NCI-H748 (cell line): ENCODE measurements at regions not wholly inside any gene's neighbourhood (a gene's known extent, or its start where the extent isn't known, plus 50 kb on each side); places are given as distances from the start of the nearest gene placed in this dataset.

ENCODE experiments used
- DNase-seq: peaks from one replicate; lab custom pipeline; 2025; ENCODE audit not compliant: unreplicated experiment; lab: John Stamatoyannopoulos, UW

- DNase-seq = no peak
Measured at GRCh38 chr13:99827011-99827772, 144.4 kb downstream of the ZIC5 start.

DNA sequence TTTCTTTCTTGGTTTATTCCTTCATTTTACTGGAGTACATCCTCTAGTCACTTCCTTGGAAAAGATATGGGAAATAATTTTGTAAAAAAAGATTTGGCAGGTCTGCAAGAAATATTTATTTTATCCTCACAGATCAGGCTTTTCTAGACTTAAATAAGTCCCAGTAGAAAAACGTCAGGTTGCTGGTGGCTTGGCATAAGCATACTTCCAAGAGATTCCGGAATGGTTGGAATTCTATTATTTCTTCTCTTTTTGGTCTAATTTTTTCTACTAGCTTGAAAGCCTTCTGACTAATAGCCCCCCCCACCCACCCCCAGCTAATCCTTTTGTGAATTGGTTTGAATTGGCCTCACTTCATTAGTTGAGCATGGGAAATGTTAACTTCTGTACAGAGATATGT lies 147.6 kb downstream of the ZIC5 start:
- DNase-seq = no peak

DNA sequence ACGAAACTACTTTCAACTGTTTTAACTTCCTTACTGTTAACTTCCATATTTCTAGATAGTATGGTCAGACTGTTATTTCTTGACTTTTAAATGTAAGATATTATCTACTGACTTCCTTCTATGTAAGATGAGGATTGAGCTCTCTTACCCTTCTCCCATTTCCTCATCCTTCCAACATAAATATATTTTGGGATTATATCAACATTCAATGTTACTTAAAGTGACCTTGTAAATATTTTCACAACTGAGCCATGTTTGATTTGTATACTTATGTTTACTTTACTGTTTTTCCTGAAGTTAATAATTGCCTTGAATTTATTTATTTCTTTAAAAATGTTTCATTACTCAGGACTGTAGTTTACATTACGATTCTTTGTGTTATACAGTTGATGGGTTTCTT lies 148.7 kb downstream of the ZIC5 start:
- no peak for DNase-seq

- DNase-seq = no peak
Measured at GRCh38 chr13:99821741-99822140, 149.8 kb downstream of the ZIC5 start.

GRCh38 chr13:99819967-99820366 lies 151.6 kb downstream of the ZIC5 start:
- no peak for DNase-seq

GRCh38 chr13:99816321-99816720 lies 155.2 kb downstream of the ZIC5 start:
- no peak for DNase-seq

DNA sequence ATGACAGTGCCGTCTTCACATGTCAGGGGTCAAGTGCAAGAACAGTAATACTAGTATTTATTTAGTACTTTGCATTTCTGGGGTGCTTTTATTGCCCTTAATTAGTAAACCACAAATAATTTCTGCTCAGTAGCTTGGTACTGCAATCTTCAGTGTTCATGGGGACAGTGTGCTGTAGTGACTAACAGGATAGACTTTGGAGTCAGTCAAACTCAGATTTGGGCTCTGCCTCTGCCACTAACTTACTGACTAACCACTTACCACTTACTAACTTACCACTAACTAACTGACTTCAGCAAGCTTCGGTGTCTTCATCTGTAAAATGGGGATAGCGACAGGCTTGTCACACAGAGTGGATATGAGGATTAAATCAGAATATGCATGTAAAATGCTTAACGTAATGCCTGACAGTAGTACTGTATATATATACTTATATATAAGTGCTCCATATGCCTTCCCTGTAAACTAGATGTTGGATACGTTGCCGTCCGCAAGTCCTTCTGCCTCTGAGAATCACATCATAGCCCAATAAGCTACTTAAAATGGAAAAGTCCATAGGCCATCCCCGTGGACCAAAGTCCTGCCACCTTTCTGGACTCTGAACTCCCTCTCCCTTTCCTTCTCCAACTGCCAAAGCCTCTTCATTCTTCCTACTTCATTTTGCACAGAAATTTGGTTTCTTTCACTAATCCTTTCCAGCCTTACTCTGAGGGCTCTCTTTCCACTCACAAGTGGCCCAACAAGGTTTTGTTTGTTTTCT lies 158.1 kb downstream of the ZIC5 start:
- no peak for DNase-seq

DNA sequence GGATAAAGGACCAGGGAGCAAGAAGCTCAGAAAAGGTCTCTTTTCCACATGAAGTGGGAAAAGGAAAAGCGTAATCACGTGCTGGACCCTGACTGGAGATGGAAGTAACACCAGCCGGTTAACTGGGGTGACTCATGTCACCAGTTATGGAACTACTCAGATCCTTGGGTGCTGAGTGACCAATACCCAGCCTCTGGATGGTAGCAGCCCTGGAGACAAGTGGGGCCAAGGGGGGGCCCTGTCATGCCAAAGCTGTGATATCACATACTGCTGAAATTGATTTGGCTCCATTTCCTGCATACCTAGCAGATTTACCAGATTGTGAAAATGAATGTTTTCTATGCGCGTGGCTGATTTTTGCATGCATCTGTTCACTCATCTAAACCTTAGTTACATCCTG lies 158.9 kb downstream of the ZIC5 start:
- DNase-seq = no peak

- no peak for DNase-seq
Measured at GRCh38 chr13:99811067-99811700, 160.4 kb downstream of the ZIC5 start.

DNA sequence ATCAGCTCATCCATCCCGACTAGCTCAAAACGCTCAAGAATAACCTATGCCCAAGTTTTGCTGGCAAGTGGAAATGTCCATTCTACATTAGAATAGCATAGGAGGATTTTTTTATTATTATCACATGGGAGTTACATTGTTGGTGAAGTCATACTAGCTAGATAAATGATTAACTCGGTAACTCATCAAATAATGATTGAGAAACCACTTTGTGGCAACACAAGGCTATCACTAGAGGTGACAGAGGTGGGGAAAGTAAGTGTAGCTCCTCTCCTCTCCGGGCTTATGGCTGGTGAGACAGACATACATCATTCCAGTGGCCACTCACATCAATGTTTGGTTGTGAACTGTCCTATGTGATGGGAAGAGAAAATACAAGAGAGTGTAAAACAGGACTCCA lies 161.6 kb downstream of the ZIC5 start:
- no peak for DNase-seq

GRCh38 chr13:99809496-99809895 lies 162.1 kb downstream of the ZIC5 start:
- DNase-seq = peak; percentile 46

DNA sequence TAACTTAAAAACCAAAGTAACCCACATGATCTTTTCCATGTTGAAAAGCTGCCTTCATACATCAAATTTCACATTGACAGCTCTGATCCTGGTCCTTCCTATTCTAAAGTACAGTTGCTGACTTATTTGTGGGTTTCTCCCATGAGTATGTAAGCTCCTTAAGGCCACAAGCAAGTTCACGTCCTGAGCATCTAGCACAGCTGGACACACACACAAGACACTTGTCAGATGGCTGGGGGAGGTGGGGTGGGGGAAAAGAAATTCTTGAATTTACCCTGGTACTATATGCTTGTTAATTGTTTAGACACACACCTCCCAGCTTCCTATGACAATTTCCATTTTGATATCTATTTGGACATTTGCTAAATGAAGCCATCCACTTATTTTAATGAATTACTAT lies 162.8 kb downstream of the ZIC5 start:
- DNase-seq = no peak

DNA sequence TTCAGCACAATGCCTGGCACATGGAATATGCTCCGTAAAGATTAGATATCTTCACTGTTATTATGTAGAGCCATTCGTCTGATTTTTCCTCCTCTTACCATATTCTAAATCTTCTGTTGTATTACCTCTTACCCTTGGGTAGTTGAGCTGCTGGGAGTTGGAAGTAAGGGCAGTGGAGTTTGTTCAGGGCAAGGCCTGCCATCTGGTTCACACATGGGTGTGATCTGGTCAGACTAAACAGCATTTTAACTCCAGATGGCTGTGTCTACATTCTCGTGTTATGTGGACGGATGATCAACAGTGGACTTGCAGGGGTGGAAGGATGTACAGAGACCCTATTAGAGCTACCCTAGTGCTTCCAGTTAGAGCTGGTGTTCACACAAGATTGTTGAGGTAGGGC lies 164.9 kb downstream of the ZIC5 start:
- DNase-seq = no peak

- DNase-seq = peak; percentile 14
Measured at GRCh38 chr13:99805361-99805760, 166.2 kb downstream of the ZIC5 start.

- DNase-seq = no peak
Measured at GRCh38 chr13:99803141-99803540, 168.4 kb downstream of the ZIC5 start.

DNA sequence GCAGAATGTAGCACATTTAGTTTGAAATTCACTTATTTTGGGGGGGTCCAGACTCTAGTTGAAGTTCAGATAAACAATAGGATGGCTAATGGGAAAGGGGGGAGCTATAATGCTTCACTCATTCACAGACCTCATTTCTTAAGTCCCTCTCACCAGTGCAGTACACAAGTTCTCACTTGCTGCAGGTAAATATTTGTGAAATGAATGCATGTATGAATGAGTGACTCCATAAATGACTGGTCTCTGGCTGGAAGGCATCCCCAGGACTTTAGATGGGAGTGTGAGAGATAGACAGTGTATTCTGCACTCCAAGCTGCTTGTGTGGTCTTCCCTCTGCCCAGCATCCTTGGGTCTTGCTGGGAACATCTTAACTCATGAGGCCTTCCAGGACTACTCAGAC lies 169.2 kb downstream of the ZIC5 start:
- no peak for DNase-seq

- no peak for DNase-seq
Measured at GRCh38 chr13:99800951-99801350, 170.6 kb downstream of the ZIC5 start.

- no peak for DNase-seq
Measured at GRCh38 chr13:99800011-99800410, 171.6 kb downstream of the ZIC5 start.

GRCh38 chr13:99798756-99799155 lies 172.8 kb downstream of the ZIC5 start:
- no peak for DNase-seq

DNA sequence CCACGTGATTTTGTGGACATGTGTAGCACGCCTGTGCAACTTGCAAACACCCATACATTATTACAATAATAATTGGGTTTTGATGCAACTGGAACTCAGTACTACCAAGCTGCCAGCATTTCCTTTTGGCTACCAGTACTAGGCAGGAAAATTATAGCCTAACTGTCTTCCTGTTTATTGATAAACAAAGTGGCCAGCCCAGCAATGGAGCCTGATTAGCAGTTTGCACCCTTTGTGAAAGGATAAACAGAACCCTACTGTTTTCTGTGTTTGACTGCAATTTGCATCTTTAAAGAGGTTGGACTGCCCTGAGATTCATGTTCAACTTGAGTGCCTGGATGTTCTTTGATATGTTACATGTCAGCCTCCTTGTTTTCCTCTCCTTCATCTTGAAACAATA lies 173.9 kb downstream of the ZIC5 start:
- DNase-seq = peak; percentile 72

GRCh38 chr13:99796175-99796819 lies 175.3 kb downstream of the ZIC5 start:
- DNase-seq = no peak
